H1 (cell line): ENCODE measurements at regions not wholly inside any gene's neighbourhood (a gene's known extent, or its start where the extent isn't known, plus 50 kb on each side); places are given as distances from the start of the nearest gene placed in this dataset.

Experiments used
- RFX5 ChIP-seq: IDR thresholded peaks from 2 replicates; pipeline ENCODE4 v1.6.1; 2011; ENCODE audit warnings: low read depth, low read length, improper control_type of control experiment, borderline replicate concordance

- no peak for TF ChIP-seq RFX5
Observed at GRCh38 chr12:114287821-114288525, 118.0 kb downstream of the TBX5 start (continued).
